HEK293 (cell line): ENCODE measurements at regions not wholly inside any gene's neighbourhood (a gene's known extent, or its start where the extent isn't known, plus 50 kb on each side); places are given as distances from the start of the nearest gene placed in this dataset.
A peak's percentile ranks its signal among the peaks of the same experiment; 100 is the strongest.

Experiments
- GLIS2 ChIP-seq: fragments of 450-650 bp; formaldehyde crosslinking; IDR thresholded peaks from 2 replicates; pipeline ENCODE4 v1.5.1; 2016; ENCODE audit warnings: missing biosample characterization, missing genetic modification characterization
- IKZF3 ChIP-seq: fragments of 450-650 bp; IDR thresholded peaks from 2 replicates; pipeline ENCODE4 v1.5.0; 2018; ENCODE audit warnings: missing biosample characterization, mild to moderate bottlenecking, missing genetic modification characterization, moderate library complexity
- KLF8 ChIP-seq: fragments of 450-650 bp; formaldehyde crosslinking; IDR thresholded peaks from 2 replicates; pipeline ENCODE4 v1.5.1; 2016; ENCODE audit warnings: missing biosample characterization, missing genetic modification characterization
- RBAK ChIP-seq: fragments of 450-650 bp; formaldehyde crosslinking; IDR thresholded peaks from 2 replicates; pipeline ENCODE4 v1.5.1; 2016; ENCODE audit warnings: missing biosample characterization, missing genetic modification characterization
- SP2 ChIP-seq: fragments of 450-650 bp; formaldehyde crosslinking; IDR thresholded peaks from 2 replicates; pipeline ENCODE4 v1.5.1; 2016; ENCODE audit warnings: missing biosample characterization, missing genetic modification characterization
- TRIM28 ChIP-seq: IDR thresholded peaks from 2 replicates; pipeline ENCODE4 v1.6.1; 2011; ENCODE audit warnings: low read length, control low read depth, borderline replicate concordance
- WT1 ChIP-seq: fragments of 450-650 bp; formaldehyde crosslinking; IDR thresholded peaks from 2 replicates; pipeline ENCODE4 v1.5.1; 2016; ENCODE audit warnings: missing biosample characterization, missing genetic modification characterization
- ZFP3 ChIP-seq: fragments of 450-650 bp; formaldehyde crosslinking; IDR thresholded peaks from 2 replicates; pipeline ENCODE4 v1.5.1; 2016; ENCODE audit warnings: low read depth, missing biosample characterization, missing genetic modification characterization
- ZNF133 ChIP-seq: fragments of 450-650 bp; formaldehyde crosslinking; IDR thresholded peaks from 2 replicates; pipeline ENCODE4 v1.5.1; 2016; ENCODE audit warnings: missing biosample characterization, missing genetic modification characterization
- ZNF146 ChIP-seq: fragments of 450-650 bp; formaldehyde crosslinking; IDR thresholded peaks from 2 replicates; pipeline ENCODE4 v1.5.1; 2016; ENCODE audit warnings: missing biosample characterization, missing genetic modification characterization
- ZNF175 ChIP-seq: fragments of 450-650 bp; formaldehyde crosslinking; IDR thresholded peaks from 2 replicates; pipeline ENCODE4 v1.5.1; 2016; ENCODE audit warnings: missing biosample characterization, missing genetic modification characterization
- ZNF211 ChIP-seq: fragments of 450-650 bp; formaldehyde crosslinking; IDR thresholded peaks from 2 replicates; pipeline ENCODE4 v1.5.1; 2016; ENCODE audit warnings: low read depth, missing biosample characterization, missing genetic modification characterization
- ZNF221 ChIP-seq: fragments of 450-650 bp; formaldehyde crosslinking; IDR thresholded peaks from 2 replicates; pipeline ENCODE4 v1.5.1; 2017; ENCODE audit warnings: missing biosample characterization, missing genetic modification characterization, borderline replicate concordance
- ZNF223 ChIP-seq: fragments of 450-650 bp; formaldehyde crosslinking; IDR thresholded peaks from 2 replicates; pipeline ENCODE4 v1.5.1; 2016; ENCODE audit warnings: missing biosample characterization, missing genetic modification characterization
- ZNF239 ChIP-seq: fragments of 450-650 bp; formaldehyde crosslinking; IDR thresholded peaks from 2 replicates; pipeline ENCODE4 v1.5.1; 2016; ENCODE audit warnings: missing biosample characterization, missing genetic modification characterization
- ZNF501 ChIP-seq: fragments of 450-650 bp; formaldehyde crosslinking; IDR thresholded peaks from 2 replicates; pipeline ENCODE4 v1.5.1; 2016; ENCODE audit warnings: missing biosample characterization, missing genetic modification characterization
- ZNF530 ChIP-seq: fragments of 450-650 bp; formaldehyde crosslinking; IDR thresholded peaks from 2 replicates; pipeline ENCODE4 v1.5.1; 2016; ENCODE audit warnings: low read depth, missing biosample characterization, missing genetic modification characterization
- ZNF623 ChIP-seq: fragments of 450-650 bp; formaldehyde crosslinking; IDR thresholded peaks from 2 replicates; pipeline ENCODE4 v1.5.1; 2016; ENCODE audit warnings: missing biosample characterization, missing genetic modification characterization
- ZNF843 ChIP-seq: fragments of 450-650 bp; formaldehyde crosslinking; IDR thresholded peaks from 2 replicates; pipeline ENCODE4 v1.5.1; 2016; ENCODE audit warnings: missing biosample characterization, missing genetic modification characterization
- ZSCAN23 ChIP-seq: fragments of 450-650 bp; formaldehyde crosslinking; IDR thresholded peaks from 2 replicates; pipeline ENCODE4 v1.5.1; 2016; ENCODE audit warnings: missing biosample characterization, missing genetic modification characterization
- TF ChIP-seq, protein P1 (sequence below): fragments of 450-650 bp; formaldehyde crosslinking; IDR thresholded peaks from 2 replicates; pipeline ENCODE4 v1.5.1; 2017; ENCODE audit warnings: missing biosample characterization, missing genetic modification characterization
- TF ChIP-seq, protein P2 (sequence below): fragments of 450-650 bp; formaldehyde crosslinking; IDR thresholded peaks from 2 replicates; pipeline ENCODE4 v1.5.1; 2017; ENCODE audit warnings: missing biosample characterization, missing genetic modification characterization
- TF ChIP-seq, protein P3 (sequence below): fragments of 450-650 bp; formaldehyde crosslinking; IDR thresholded peaks from 2 replicates; pipeline ENCODE4 v1.5.1; 2016; ENCODE audit warnings: missing biosample characterization, missing genetic modification characterization
- TF ChIP-seq, protein P4 (sequence below): fragments of 450-650 bp; formaldehyde crosslinking; conservative IDR thresholded peaks from 2 replicates; pipeline ENCODE4 v1.5.1; 2016; ENCODE audit warnings: low read depth, missing biosample characterization, missing genetic modification characterization
- TF ChIP-seq, protein P5 (sequence below): fragments of 450-650 bp; formaldehyde crosslinking; IDR thresholded peaks from 2 replicates; pipeline ENCODE4 v1.5.1; 2016; ENCODE audit warnings: missing biosample characterization, missing genetic modification characterization, borderline replicate concordance

DNA sequence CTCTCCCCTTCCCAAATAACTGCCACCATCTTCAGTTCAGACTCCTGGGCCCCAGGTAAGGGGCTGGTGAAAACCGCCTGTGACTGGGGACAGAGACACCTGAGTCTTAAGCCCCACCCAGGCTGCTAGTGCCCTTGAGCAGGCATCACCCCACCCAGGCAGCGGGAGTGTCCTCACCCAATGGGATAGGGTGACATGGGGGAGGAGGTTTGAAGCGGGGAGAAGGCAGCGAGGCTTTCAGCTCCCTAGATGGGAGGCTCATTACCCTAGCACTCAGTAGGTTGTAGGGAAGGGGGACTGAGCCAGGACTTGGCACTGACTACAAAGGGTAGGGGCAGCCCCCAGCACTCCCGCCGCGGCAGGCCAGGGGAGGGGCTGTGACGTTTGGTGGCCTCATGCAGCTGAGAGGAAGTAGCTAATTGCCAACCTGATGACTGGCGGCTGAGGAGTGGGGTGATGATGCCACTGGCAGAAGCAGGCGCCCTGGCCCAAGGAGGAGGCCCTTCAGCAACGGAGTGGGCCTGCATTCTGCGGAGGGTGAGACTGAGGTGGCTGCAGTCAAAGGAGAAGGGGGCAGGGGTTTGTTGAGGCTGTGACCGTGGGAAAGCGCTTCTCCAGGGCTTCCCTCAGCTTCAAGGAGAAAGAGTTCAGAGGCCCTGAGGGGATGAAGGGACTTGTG is 126.9 kb downstream of the MRPL14 start (continued):
- no peak; the same call in 1 of the 2 replicates for TF ChIP-seq ZNF133 (tag by site-specific recombination)
- no peak for TF ChIP-seq ZNF175 (tag by site-specific recombination)
- TF ChIP-seq GLIS2 (tag by site-specific recombination), result no peak; the same call in 1 of the 2 replicates
- peak; percentile 42 for TF ChIP-seq SP2 (tag by site-specific recombination)
- no peak for TF ChIP-seq KLF8 (tag by site-specific recombination)
- no peak for TF ChIP-seq ZNF221 (tag by site-specific recombination)
- no peak for TF ChIP-seq RBAK (tag by site-specific recombination)
- no peak for TF ChIP-seq IKZF3 (tag by site-specific recombination)
- TF ChIP-seq ZSCAN23, result no peak
- TF ChIP-seq WT1, result peak; percentile 68
- TF ChIP-seq ZNF501 (tag by site-specific recombination), result no peak
- no peak for TF ChIP-seq ZNF211 (tag by site-specific recombination)
- TF ChIP-seq, protein P1, sequence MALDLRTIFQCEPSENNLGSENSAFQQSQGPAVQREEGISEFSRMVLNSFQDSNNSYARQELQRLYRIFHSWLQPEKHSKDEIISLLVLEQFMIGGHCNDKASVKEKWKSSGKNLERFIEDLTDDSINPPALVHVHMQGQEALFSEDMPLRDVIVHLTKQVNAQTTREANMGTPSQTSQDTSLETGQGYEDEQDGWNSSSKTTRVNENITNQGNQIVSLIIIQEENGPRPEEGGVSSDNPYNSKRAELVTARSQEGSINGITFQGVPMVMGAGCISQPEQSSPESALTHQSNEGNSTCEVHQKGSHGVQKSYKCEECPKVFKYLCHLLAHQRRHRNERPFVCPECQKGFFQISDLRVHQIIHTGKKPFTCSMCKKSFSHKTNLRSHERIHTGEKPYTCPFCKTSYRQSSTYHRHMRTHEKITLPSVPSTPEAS, result no peak
- TF ChIP-seq, protein P2, sequence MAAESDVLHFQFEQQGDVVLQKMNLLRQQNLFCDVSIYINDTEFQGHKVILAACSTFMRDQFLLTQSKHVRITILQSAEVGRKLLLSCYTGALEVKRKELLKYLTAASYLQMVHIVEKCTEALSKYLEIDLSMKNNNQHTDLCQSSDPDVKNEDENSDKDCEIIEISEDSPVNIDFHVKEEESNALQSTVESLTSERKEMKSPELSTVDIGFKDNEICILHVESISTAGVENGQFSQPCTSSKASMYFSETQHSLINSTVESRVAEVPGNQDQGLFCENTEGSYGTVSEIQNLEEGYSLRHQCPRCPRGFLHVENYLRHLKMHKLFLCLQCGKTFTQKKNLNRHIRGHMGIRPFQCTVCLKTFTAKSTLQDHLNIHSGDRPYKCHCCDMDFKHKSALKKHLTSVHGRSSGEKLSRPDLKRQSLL (tag by site-specific recombination), result no peak
- TF ChIP-seq, protein P3, sequence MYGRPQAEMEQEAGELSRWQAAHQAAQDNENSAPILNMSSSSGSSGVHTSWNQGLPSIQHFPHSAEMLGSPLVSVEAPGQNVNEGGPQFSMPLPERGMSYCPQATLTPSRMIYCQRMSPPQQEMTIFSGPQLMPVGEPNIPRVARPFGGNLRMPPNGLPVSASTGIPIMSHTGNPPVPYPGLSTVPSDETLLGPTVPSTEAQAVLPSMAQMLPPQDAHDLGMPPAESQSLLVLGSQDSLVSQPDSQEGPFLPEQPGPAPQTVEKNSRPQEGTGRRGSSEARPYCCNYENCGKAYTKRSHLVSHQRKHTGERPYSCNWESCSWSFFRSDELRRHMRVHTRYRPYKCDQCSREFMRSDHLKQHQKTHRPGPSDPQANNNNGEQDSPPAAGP (tag by site-specific recombination), result peak; percentile 89
- TF ChIP-seq TRIM28, result no peak
- no peak for TF ChIP-seq ZFP3
- no peak for TF ChIP-seq ZNF146
- no peak for TF ChIP-seq ZNF843 (tag by site-specific recombination)
- TF ChIP-seq ZNF623 (tag by site-specific recombination), result no peak
- TF ChIP-seq, protein P4, sequence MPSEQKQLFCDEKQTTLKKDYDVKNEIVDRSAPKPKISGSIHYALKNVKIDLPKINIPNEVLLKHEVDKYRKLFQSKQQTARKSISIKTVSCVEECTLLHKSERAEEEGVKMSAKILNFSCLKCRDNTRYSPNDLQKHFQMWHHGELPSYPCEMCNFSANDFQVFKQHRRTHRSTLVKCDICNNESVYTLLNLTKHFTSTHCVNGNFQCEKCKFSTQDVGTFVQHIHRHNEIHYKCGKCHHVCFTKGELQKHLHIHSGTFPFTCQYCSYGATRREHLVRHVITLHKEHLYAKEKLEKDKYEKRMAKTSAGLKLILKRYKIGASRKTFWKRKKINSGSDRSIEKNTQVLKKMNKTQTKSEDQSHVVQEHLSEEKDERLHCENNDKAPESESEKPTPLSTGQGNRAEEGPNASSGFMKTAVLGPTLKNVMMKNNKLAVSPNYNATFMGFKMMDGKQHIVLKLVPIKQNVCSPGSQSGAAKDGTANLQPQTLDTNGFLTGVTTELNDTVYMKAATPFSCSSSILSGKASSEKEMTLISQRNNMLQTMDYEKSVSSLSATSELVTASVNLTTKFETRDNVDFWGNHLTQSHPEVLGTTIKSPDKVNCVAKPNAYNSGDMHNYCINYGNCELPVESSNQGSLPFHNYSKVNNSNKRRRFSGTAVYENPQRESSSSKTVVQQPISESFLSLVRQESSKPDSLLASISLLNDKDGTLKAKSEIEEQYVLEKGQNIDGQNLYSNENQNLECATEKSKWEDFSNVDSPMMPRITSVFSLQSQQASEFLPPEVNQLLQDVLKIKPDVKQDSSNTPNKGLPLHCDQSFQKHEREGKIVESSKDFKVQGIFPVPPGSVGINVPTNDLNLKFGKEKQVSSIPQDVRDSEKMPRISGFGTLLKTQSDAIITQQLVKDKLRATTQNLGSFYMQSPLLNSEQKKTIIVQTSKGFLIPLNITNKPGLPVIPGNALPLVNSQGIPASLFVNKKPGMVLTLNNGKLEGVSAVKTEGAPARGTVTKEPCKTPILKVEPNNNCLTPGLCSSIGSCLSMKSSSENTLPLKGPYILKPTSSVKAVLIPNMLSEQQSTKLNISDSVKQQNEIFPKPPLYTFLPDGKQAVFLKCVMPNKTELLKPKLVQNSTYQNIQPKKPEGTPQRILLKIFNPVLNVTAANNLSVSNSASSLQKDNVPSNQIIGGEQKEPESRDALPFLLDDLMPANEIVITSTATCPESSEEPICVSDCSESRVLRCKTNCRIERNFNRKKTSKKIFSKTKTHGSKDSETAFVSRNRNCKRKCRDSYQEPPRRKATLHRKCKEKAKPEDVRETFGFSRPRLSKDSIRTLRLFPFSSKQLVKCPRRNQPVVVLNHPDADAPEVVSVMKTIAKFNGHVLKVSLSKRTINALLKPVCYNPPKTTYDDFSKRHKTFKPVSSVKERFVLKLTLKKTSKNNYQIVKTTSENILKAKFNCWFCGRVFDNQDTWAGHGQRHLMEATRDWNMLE (tag by site-specific recombination), result no peak
- TF ChIP-seq, protein P5, sequence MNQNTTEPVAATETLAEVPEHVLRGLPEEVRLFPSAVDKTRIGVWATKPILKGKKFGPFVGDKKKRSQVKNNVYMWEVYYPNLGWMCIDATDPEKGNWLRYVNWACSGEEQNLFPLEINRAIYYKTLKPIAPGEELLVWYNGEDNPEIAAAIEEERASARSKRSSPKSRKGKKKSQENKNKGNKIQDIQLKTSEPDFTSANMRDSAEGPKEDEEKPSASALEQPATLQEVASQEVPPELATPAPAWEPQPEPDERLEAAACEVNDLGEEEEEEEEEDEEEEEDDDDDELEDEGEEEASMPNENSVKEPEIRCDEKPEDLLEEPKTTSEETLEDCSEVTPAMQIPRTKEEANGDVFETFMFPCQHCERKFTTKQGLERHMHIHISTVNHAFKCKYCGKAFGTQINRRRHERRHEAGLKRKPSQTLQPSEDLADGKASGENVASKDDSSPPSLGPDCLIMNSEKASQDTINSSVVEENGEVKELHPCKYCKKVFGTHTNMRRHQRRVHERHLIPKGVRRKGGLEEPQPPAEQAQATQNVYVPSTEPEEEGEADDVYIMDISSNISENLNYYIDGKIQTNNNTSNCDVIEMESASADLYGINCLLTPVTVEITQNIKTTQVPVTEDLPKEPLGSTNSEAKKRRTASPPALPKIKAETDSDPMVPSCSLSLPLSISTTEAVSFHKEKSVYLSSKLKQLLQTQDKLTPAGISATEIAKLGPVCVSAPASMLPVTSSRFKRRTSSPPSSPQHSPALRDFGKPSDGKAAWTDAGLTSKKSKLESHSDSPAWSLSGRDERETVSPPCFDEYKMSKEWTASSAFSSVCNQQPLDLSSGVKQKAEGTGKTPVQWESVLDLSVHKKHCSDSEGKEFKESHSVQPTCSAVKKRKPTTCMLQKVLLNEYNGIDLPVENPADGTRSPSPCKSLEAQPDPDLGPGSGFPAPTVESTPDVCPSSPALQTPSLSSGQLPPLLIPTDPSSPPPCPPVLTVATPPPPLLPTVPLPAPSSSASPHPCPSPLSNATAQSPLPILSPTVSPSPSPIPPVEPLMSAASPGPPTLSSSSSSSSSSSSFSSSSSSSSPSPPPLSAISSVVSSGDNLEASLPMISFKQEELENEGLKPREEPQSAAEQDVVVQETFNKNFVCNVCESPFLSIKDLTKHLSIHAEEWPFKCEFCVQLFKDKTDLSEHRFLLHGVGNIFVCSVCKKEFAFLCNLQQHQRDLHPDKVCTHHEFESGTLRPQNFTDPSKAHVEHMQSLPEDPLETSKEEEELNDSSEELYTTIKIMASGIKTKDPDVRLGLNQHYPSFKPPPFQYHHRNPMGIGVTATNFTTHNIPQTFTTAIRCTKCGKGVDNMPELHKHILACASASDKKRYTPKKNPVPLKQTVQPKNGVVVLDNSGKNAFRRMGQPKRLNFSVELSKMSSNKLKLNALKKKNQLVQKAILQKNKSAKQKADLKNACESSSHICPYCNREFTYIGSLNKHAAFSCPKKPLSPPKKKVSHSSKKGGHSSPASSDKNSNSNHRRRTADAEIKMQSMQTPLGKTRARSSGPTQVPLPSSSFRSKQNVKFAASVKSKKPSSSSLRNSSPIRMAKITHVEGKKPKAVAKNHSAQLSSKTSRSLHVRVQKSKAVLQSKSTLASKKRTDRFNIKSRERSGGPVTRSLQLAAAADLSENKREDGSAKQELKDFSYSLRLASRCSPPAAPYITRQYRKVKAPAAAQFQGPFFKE (tag by site-specific recombination), result no peak
- no peak for TF ChIP-seq ZNF530 (tag by site-specific recombination)
- no peak for TF ChIP-seq ZNF223 (tag by site-specific recombination)
- TF ChIP-seq ZNF239 (tag by site-specific recombination), result no peak
